A673 (cell line): ENCODE measurements at regions not wholly inside any gene's neighbourhood (a gene's known extent, or its start where the extent isn't known, plus 50 kb on each side); places are given as distances from the start of the nearest gene placed in this dataset.

ENCODE experiments used
- CTCF ChIP-seq: fragments of 300-800, 200-600 bp; sonication (generic); conservative IDR thresholded peaks from 2 replicates; pipeline ENCODE4 v1.5.1; 2017; ENCODE audit warnings: low read depth, mild to moderate bottlenecking, antibody characterized with exemption, low read length, moderate library complexity, mixed read lengths
- EZH2 ChIP-seq: fragments of 200-600 bp; sonication (generic); IDR thresholded peaks from 2 replicates; pipeline ENCODE4 v1.6.1; 2017; ENCODE audit warnings: borderline replicate concordance, low read depth, mild to moderate bottlenecking, mixed read lengths, antibody characterized with exemption, low read length; ENCODE audit not compliant: poor library complexity, severe bottlenecking

- TF ChIP-seq CTCF: no peak
- no peak for TF ChIP-seq EZH2
These were observed 151.0 kb upstream of the PPARGC1A start for GRCh38 chr4:24040811-24041210.
